HUDEP-2 (cell line): ENCODE measurements at regions not wholly inside any gene's neighbourhood (a gene's known extent, or its start where the extent isn't known, plus 50 kb on each side); places are given as distances from the start of the nearest gene placed in this dataset.
"Not testable (repeated sequence)": the region's sequence is repeated elsewhere in the genome, so short reads cannot be mapped to it uniquely, and the experiment has no call there.

Experiments
- DNase-seq, 76 experiments: peaks; one replicate each; lab custom pipeline; 2025; ENCODE audit not compliant: unreplicated experiment in 76 of 76; lab: John Stamatoyannopoulos, UW

- DNase-seq = no peak
These were observed 50.6 kb upstream of the EHBP1 start for GRCh38 chr2:62654876-62655359.

GRCh38 chr2:62654423-62654791 is 51.1 kb upstream of the EHBP1 start:
- DNase-seq = no peak

DNA sequence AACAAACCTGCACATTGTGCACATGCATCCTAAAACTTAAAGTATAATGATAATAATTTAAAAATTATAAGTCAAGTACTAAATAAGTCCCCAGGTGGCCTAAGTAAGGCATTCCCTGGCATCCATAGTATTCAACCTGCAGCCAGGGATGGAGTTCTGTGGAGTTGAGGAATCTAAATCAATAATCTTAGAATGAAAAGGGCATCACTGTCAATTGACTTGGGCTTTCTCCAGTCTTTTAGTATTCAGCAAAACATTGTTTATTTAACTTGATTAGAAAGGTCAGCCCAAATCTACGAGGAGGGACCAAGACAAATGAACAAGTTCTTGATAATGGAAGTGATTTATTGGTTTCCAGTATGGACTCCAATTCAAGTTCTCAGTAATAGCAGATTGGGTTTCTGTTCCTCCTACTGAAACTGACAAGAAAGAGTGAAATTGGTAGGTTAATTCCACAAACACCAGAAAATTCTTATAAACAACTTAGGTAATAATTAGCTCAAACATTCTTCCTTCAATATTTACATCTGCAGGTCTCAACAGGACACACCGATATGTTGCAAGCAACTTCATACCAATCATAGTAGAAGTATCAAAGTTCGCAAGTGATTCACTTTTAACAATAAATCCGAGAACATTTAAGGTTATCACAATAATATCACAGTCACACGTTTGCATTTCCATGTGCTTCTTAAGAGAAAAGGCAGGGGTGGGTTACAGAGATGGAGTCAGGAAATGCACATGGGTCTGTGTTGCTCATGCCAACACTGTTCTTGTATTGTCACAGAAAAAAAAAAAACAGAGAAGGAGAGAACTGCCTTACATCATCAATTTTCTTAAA is 51.7 kb upstream of the EHBP1 start:
- DNase-seq = no peak

GRCh38 chr2:62649087-62649486 is 56.4 kb upstream of the EHBP1 start:
- not testable (repeated sequence) for DNase-seq

- DNase-seq = no peak
These were observed 62.4 kb upstream of the EHBP1 start for GRCh38 chr2:62643100-62643471.

- DNase-seq = no peak
These were observed 62.9 kb upstream of the EHBP1 start for GRCh38 chr2:62642429-62643099.

DNA sequence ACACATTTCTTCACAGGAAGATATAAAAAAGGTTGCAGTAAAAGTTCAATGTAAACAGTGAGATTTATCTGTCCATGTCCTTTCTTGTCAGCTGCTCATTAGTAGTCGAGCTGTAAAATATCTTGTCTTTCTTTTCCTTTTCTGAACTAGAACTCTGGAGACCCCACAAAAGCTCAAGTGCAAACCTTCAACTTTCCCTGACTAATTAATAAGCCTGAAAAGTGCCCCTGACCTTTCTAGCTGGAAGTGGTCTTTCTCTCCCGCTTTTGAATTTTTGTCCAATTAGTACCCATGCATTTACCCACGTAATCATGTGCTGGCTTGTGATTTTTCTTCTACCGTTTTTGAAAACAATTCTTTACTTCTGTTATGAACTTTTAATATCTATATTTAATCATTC is 63.6 kb upstream of the EHBP1 start:
- DNase-seq = no peak

GRCh38 chr2:62641410-62641843 is 64.1 kb upstream of the EHBP1 start:
- no peak for DNase-seq

GRCh38 chr2:62631160-62632085 is 74.1 kb upstream of the EHBP1 start:
- no peak for DNase-seq

- not testable (repeated sequence) for DNase-seq
These were observed 75.3 kb upstream of the EHBP1 start for GRCh38 chr2:62630206-62630605.

GRCh38 chr2:62629310-62629709 is 76.2 kb upstream of the EHBP1 start:
- not testable (repeated sequence) for DNase-seq

GRCh38 chr2:62627667-62628066 is 77.8 kb upstream of the EHBP1 start:
- no peak for DNase-seq

DNA sequence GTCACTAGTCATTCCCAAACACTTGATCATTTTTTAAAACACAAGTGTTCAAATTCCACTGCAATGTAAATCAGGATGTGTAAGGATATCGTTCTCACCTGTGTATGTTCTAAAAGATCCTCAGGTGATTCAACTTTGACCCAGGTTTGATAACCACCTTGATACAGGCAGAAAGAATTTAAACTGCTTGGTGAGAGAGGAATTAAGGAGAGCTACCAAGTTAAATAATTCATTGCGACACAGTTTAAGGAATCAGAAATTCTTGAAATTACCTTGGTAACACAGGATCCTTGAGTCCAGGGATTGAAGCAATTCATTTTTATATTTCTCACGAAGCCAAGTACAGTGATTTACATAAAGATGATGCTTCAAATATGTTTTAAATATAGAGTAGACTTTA is 80.7 kb upstream of the EHBP1 start:
- no peak for DNase-seq

DNA sequence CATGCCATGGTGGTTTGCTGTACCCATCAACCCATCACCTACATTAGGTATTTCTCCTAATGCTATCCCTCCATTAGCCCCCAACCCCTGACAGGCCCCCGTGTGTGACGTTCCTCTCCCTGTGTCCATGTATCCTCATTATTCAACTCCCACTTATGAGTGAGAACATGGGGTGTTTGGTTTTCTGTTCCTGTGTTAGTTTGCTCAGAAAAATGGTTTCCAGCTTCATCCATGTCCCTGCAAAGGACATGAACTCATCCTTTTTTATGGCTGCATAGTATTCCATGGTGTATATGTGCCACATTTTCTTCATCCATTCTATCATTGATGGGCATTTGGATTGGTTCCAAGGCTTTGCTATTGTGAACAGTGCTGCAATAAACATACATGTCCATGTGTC is 89.0 kb upstream of the EHBP1 start:
- DNase-seq = not testable (repeated sequence)

- no peak for DNase-seq
These were observed 93.7 kb upstream of the EHBP1 start for GRCh38 chr2:62611854-62612253.

DNA sequence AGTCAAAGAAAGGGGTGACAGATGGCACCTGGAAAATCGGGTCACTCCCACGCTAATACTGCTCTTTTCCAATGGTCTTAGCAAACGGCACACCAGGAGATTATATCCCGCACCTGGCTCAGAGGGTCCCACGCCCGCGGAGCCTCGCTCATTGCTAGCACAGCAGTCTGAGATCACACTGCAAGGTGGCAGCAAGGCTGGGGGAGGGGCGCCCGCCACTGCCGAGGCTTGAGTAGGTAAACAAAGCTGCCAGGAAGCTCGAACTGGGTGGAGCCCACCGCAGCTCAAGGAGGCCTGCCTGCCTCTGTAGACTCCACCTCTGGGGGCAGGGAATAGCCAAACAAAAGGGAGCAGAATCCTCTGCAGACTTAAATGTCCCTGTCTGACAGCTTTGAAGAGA is 99.5 kb upstream of the TMEM17 start:
- DNase-seq = not testable (repeated sequence)

- DNase-seq = no peak
These were observed 98.3 kb upstream of the TMEM17 start for GRCh38 chr2:62604336-62604735.

- no peak for DNase-seq
These were observed 97.2 kb upstream of the TMEM17 start for GRCh38 chr2:62603154-62603712.

- not testable (repeated sequence) for DNase-seq
These were observed 93.8 kb upstream of the TMEM17 start for GRCh38 chr2:62599674-62600410.

DNA sequence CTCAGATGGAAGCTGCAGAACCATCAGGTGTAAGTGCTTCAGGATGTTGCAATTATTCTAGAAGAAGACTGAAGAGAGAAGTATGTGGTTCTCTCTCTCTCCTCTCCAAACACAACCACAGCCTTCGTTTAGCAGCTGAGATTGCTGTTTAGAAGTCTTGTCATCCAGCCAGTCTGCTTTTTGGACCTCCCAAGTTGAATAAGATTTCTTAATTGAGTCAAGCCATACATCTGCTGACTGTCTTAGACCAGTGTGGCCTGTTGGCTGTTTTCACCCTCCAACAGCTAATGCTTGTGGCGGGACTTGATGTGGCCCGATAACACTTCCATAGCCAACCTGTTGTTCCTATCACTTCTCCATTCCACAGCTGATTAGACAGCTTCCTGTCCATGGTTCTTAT is 91.3 kb upstream of the TMEM17 start:
- DNase-seq = no peak
